ENCODE measurements at regions not wholly inside any gene's neighbourhood (a gene's known extent, or its start where the extent isn't known, plus 50 kb on each side); places are given as distances from the start of the nearest gene placed in this dataset.
A peak's percentile ranks its signal among the peaks of the same experiment; 100 is the strongest.
"Not testable (repeated sequence)": the region's sequence is repeated elsewhere in the genome, so short reads cannot be mapped to it uniquely, and the experiment has no call there.

- DNase-seq = no peak
Observed at GRCh38 chr13:67619351-67619994, 389.3 kb upstream of the PCDH9 start.

- DNase-seq = no peak
Observed at GRCh38 chr13:67614579-67614978, 384.4 kb upstream of the PCDH9 start.

- no peak for DNase-seq
Observed at GRCh38 chr13:67614013-67614412, 383.9 kb upstream of the PCDH9 start.

- no peak for DNase-seq
Observed at GRCh38 chr13:67588607-67589006, 358.5 kb upstream of the PCDH9 start.

GRCh38 chr13:67577361-67577760 is 347.2 kb upstream of the PCDH9 start:
- DNase-seq = no peak

- peak; percentile 1 for DNase-seq
Observed at GRCh38 chr13:67574320-67575233, 344.4 kb upstream of the PCDH9 start.

GRCh38 chr13:67568205-67568604 is 338.1 kb upstream of the PCDH9 start:
- DNase-seq = no peak

GRCh38 chr13:67557642-67558241 is 327.6 kb upstream of the PCDH9 start:
- no peak for DNase-seq

- DNase-seq = no peak
Observed at GRCh38 chr13:67557118-67557517, 327.0 kb upstream of the PCDH9 start.

GRCh38 chr13:67554746-67555452 is 324.8 kb upstream of the PCDH9 start:
- DNase-seq = no peak

GRCh38 chr13:67554286-67554685 is 324.1 kb upstream of the PCDH9 start:
- DNase-seq = no peak

- DNase-seq = no peak
Observed at GRCh38 chr13:67549331-67549730, 319.2 kb upstream of the PCDH9 start.

- no peak for DNase-seq
Observed at GRCh38 chr13:67538906-67539305, 308.8 kb upstream of the PCDH9 start.

- DNase-seq = no peak
Observed at GRCh38 chr13:67520886-67521285, 290.8 kb upstream of the PCDH9 start.

- no peak for DNase-seq
Observed at GRCh38 chr13:67519356-67519755, 289.2 kb upstream of the PCDH9 start.

- DNase-seq = no peak
Observed at GRCh38 chr13:67518785-67519184, 288.6 kb upstream of the PCDH9 start.

- no peak for DNase-seq
Observed at GRCh38 chr13:67515895-67516294, 285.8 kb upstream of the PCDH9 start.

- no peak for DNase-seq
Observed at GRCh38 chr13:67509018-67509417, 278.9 kb upstream of the PCDH9 start.

GRCh38 chr13:67508275-67508674 is 278.1 kb upstream of the PCDH9 start:
- not testable (repeated sequence) for DNase-seq

GRCh38 chr13:67506407-67506806 is 276.3 kb upstream of the PCDH9 start:
- no peak for DNase-seq

GRCh38 chr13:67505376-67505775 is 275.2 kb upstream of the PCDH9 start:
- DNase-seq = no peak

- no peak for DNase-seq
Observed at GRCh38 chr13:67498948-67499347, 268.8 kb upstream of the PCDH9 start.

GRCh38 chr13:67493835-67494234 is 263.7 kb upstream of the PCDH9 start:
- DNase-seq = no peak
